Esophagus squamous epithelium (tissue), 5 donors: ENCODE measurements at regions not wholly inside any gene's neighbourhood (a gene's known extent, or its start where the extent isn't known, plus 50 kb on each side); places are given as distances from the start of the nearest gene placed in this dataset.
"Not testable (repeated sequence)": the region's sequence is repeated elsewhere in the genome, so short reads cannot be mapped to it uniquely, and the experiment has no call there.

Source experiments
- DNase-seq: peaks from one replicate; lab custom pipeline; 2025; lab: John Stamatoyannopoulos, UW
- H3K27ac ChIP-seq, 4 donors: fragments of 200-600 bp; sonication (generic); one replicate each; pipeline ENCODE4 v1.5.1; 2016 to 2019; ENCODE audit warnings: mild to moderate bottlenecking in 1 of 4
- H3K27me3 ChIP-seq, 4 donors: fragments of 200-600 bp; sonication (generic); 1 replicate in 3 of 4; 2 replicates in 1 of 4; pipeline versions ENCODE4 v1.5.1 to v1.6.0; 2017 to 2021; ENCODE audit warnings: antibody characterized with exemption in 1 of 4
- H3K36me3 ChIP-seq, 3 donors: fragments of 200-600 bp; sonication (generic); one replicate each; pipeline ENCODE4 v1.5.1; 2016 to 2019
- H3K4me1 ChIP-seq, 3 donors: fragments of 200-600 bp; sonication (generic); one replicate each; pipeline ENCODE4 v1.5.1; 2017 to 2019
- H3K4me3 ChIP-seq, 4 donors: fragments of 200-600 bp; sonication (generic); 1 replicate in 3 of 4; 2 replicates in 1 of 4; pipeline ENCODE4 v1.5.1; 2016 to 2019; ENCODE audit warnings: mild to moderate bottlenecking in 2 of 4, moderate library complexity in 1 of 4
- H3K9me3 ChIP-seq, 3 donors: fragments of 200-600 bp; sonication (generic); one replicate each; pipeline ENCODE4 v1.5.1; 2016 to 2019
- POLR2A ChIP-seq, 4 donors: fragments of 450-650 bp; IDR thresholded peaks; one replicate each; pipeline ENCODE4 v1.6.1; 2017; ENCODE audit warnings: antibody characterized with exemption in 4 of 4, mild to moderate bottlenecking in 4 of 4, moderate library complexity in 3 of 4
- WGBS, 2 donors: methylation state at CpG; one replicate each; pipeline ENCODE4 v1.1.5; 2018; 5-methylcytosine and 5-hydroxymethylcytosine counted together
- intact Hi-C: fragments of 100-400 bp; cut with DNase I; formaldehyde crosslinking; loops from one replicate; pipeline ENCODE4 v1.15.0; 2022
- TF ChIP-seq, protein P1 (sequence below), 6 experiments: fragments of 450-650 bp in 4 of 6; fragments of 200-600 bp in 2 of 6; sonication (generic) in 2 of 6; IDR thresholded peaks; one replicate each; pipeline ENCODE4 v1.5.1; 2016 to 2019; ENCODE audit warnings: antibody characterized with exemption in 6 of 6, mild to moderate bottlenecking in 4 of 6, moderate library complexity in 4 of 6
- donor health status: DM: yes; HTN: yes; CAD: no.

DNA sequence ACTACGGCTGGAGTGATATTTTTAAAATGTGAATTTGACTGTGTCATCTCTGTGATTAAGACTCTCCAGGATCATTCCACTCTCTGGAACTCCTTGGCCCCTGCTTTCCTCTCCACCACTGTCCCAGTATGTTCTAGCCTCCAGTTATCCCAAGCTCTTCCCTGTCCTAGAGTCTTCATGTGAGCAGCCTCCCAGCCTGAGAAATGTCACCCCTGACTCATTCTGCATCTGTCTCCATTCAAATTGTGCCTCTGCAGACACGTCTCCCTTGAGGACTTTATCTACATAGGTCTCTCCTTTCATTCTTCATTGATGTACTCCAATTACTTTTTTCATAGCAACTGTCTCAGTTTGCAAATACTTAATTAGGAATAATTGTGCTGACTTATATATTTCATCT lies 317.7 kb upstream of the ADAMTS9 start:
- H3K36me3 ChIP-seq: no peaks in the 10 kb centered on the region
- H3K9me3 ChIP-seq: no peaks in the 10 kb centered on the region
- intact Hi-C loops: no loop called here
- WGBS, 2 donors: 81 to 82% methylated on average over 2 of the region's 2 CpGs
- no peaks in the 10 kb centered on the region for H3K4me1 ChIP-seq
- H3K4me3 ChIP-seq: no peak overlapping the region
- H3K27ac ChIP-seq: no peak overlapping the region
- TF ChIP-seq POLR2A (IDR thresholded peaks at IDR 0.05): no peak
- TF ChIP-seq, protein P1, sequence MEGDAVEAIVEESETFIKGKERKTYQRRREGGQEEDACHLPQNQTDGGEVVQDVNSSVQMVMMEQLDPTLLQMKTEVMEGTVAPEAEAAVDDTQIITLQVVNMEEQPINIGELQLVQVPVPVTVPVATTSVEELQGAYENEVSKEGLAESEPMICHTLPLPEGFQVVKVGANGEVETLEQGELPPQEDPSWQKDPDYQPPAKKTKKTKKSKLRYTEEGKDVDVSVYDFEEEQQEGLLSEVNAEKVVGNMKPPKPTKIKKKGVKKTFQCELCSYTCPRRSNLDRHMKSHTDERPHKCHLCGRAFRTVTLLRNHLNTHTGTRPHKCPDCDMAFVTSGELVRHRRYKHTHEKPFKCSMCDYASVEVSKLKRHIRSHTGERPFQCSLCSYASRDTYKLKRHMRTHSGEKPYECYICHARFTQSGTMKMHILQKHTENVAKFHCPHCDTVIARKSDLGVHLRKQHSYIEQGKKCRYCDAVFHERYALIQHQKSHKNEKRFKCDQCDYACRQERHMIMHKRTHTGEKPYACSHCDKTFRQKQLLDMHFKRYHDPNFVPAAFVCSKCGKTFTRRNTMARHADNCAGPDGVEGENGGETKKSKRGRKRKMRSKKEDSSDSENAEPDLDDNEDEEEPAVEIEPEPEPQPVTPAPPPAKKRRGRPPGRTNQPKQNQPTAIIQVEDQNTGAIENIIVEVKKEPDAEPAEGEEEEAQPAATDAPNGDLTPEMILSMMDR (IDR thresholded peaks at IDR 0.05): no peak
- no peak for DNase-seq
- no peaks in the 10 kb centered on the region for H3K27me3 ChIP-seq

DNA sequence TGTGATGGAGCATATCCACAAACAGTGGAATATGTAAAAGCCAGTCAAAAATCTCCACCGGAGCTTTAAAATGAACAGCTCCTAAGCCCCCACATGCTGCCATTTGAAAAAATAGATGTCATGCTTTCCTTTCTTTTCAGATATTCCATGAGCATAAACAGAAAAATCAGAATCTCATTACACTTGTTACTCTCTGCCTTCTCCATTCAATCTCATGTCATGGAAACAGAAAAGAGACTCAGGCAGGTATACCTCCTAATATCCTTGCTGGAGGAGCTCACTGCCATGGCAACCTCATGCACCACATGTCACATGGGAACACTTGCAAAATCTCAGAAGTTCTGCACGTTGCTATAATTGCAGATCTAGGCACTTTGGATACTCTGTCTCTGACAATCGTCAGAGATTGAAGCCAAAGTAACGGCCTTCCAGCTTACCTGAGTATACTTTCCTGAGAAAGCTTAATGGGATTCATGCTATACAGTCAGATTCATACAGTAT lies 317.0 kb upstream of the ADAMTS9 start:
- Histone ChIP-seq H3K9me3 (no peaks in the 10 kb centered on the region), H3K27ac (no peak overlapping the region), H3K4me3 (no peak overlapping the region), H3K4me1 (no peaks in the 10 kb centered on the region), H3K36me3 (no peaks in the 10 kb centered on the region), H3K27me3 (no peaks in the 10 kb centered on the region)
- intact Hi-C loops: no loop called here
- TF ChIP-seq, protein P1 (IDR thresholded peaks at IDR 0.05): no peak
- no peak for TF ChIP-seq POLR2A (IDR thresholded peaks at IDR 0.05)
- no peak for DNase-seq
- WGBS, 2 donors: 74 to 77% methylated on average over 4 of the region's 4 CpGs

DNA sequence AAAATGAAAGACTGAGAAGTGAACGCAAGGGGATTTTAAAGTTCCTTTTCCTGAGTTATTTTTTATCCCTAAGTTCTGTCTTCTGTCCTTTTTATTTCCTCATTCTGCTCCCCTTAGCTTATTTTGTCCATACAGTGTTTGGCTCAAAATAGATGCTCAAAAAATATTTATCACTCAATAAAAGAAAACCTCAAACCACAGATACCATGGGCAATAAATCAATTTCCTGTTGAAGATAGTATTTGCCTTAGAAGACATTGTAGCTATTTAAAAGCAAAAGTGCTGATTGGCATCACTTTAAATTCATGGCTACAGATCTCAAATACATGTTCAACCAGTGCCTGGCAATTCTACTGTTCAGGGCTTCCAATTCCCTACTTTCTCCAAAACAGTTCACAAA lies 316.5 kb upstream of the ADAMTS9 start:
- intact Hi-C loops: no loop called here
- Histone ChIP-seq H3K27me3 (no peaks in the 10 kb centered on the region), H3K4me1 (no peaks in the 10 kb centered on the region), H3K4me3 (no peak overlapping the region), H3K36me3 (no peaks in the 10 kb centered on the region), H3K27ac (no peak overlapping the region), H3K9me3 (no peaks in the 10 kb centered on the region)
- WGBS, 2 donors: 50 to 58% methylated on average over 1 of the region's 1 CpG
- DNase-seq: no peak
- TF ChIP-seq, protein P1 (IDR thresholded peaks at IDR 0.05): no peak
- no peak for TF ChIP-seq POLR2A (IDR thresholded peaks at IDR 0.05)

DNA sequence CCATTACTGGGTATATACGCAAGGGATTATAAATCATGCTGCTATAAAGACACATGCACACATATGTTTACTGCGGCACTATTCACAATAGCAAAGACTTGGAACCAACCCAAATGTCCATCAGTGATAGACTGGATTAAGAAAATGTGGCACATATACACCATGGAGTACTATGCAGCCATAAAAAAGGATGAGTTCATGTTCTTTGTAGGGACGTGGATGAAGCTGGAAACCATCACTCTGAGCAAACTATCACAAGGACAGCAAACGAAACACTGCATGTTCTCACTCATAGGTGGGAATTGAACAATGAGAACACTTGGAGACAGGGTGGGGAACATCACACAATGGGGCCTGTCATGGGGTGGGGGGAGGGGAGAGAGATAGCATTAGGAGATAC lies 313.3 kb upstream of the ADAMTS9 start:
- H3K27me3 ChIP-seq, H3K4me3 ChIP-seq, H3K4me1 ChIP-seq, intact Hi-C loops, H3K9me3 ChIP-seq, H3K27ac ChIP-seq, DNase-seq, H3K36me3 ChIP-seq: not testable (repeated sequence)
- WGBS, 2 donors: 69 to 92% methylated on average over 4 of the region's 4 CpGs

DNA sequence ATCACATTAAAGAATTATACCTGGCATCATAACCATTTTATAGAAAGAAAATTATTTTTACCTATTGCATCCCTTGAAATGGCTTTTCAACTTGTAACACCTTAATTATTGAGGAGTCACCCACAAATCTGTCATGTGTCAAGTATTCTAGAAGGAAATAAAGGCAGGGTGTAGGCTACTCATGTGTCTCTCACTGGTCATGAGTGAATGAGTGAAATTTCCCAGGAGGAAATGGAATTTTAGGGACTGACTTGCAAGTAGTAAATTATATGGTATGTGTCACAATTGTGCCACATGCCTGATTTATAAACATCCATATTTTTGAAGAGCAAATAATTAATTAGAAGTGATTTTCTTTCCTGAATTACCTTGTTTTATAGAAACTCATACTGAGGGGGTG lies 310.5 kb upstream of the ADAMTS9 start:
- intact Hi-C loops: no loop called here
- Histone ChIP-seq H3K4me3 (no peak overlapping the region), H3K27ac (no peak overlapping the region)

More for the DNA sequence above, 310.5 kb upstream of the ADAMTS9 start:
- H3K36me3 ChIP-seq: no peaks in the 10 kb centered on the region
- peaks cover 0 to 9% (median 3%) of the 10 kb centered on the region in 3 donors for H3K4me1 ChIP-seq
- H3K27me3 ChIP-seq: no peaks in the 10 kb centered on the region
- TF ChIP-seq POLR2A (IDR thresholded peaks at IDR 0.05): no peak
- TF ChIP-seq, protein P1 (IDR thresholded peaks at IDR 0.05): no peak
- DNase-seq: no peak
- H3K9me3 ChIP-seq: no peaks in the 10 kb centered on the region
